Activated effector memory CD4-positive, alpha-beta T cell treated with Interleukin-2 at 50 U/mL for 16 hours (primary cell): ENCODE measurements at regions not wholly inside any gene's neighbourhood (a gene's known extent, or its start where the extent isn't known, plus 50 kb on each side); places are given as distances from the start of the nearest gene placed in this dataset.

ENCODE experiments used
- DNase-seq: peaks from one replicate; pipeline ENCODE4 v3.0.0-alpha.2; 2020

- no peak for DNase-seq
Observed at GRCh38 chr14:100381395-100382105, 58.4 kb downstream of the SLC25A47 start.

DNA sequence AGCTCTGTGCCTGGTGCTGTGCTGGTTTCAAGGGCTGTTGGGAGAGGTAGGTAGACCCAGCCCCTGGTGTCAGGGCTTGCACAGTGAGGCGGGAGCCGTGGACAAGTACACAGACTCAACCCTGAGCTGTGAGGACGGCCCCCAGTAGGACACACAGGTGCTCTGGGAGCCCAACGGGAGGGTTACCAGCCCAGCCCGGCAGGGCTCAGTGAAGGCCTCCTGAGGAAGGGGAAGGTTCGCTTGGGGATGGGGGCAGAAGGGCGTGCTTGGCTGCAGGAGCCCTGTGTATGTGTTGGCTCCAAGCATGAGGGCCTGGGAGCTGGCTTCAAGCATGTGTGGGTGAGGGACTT, 58.9 kb downstream of the SLC25A47 start:
- DNase-seq: no peak

- DNase-seq: peak; percentile 46
Observed at GRCh38 chr14:100383727-100384158, 60.6 kb downstream of the SLC25A47 start.

GRCh38 chr14:100384277-100384676, 61.1 kb downstream of the SLC25A47 start:
- DNase-seq: no peak

GRCh38 chr14:100384819-100385813, 62.0 kb downstream of the SLC25A47 start:
- DNase-seq: no peak

DNA sequence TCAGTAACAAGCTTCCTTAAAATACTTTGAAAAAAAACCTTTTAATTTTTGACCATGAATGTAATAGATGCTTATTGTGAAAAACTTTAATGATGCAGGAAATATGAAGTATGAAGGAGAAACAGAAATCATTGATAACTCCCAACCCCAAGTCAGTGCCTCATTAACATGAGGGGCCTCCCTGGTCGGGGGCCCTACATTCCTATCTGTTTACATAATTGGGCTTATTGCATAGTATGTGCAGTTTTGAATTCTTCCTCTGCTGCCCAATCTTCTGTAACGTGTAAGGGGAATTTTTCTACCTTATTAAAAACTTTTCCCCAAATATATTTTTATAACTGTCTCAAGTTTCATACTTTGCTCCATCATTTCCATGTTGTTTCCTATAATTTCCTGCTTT, 63.0 kb downstream of the SLC25A47 start:
- DNase-seq: no peak

GRCh38 chr14:100386846-100387245, 63.7 kb downstream of the SLC25A47 start:
- no peak for DNase-seq

GRCh38 chr14:100387450-100387849, 64.3 kb downstream of the SLC25A47 start:
- DNase-seq: no peak

- DNase-seq: no peak
Observed at GRCh38 chr14:100388103-100389054, 65.2 kb downstream of the SLC25A47 start.

GRCh38 chr14:100389497-100390104, 66.5 kb downstream of the SLC25A47 start:
- DNase-seq: no peak

DNA sequence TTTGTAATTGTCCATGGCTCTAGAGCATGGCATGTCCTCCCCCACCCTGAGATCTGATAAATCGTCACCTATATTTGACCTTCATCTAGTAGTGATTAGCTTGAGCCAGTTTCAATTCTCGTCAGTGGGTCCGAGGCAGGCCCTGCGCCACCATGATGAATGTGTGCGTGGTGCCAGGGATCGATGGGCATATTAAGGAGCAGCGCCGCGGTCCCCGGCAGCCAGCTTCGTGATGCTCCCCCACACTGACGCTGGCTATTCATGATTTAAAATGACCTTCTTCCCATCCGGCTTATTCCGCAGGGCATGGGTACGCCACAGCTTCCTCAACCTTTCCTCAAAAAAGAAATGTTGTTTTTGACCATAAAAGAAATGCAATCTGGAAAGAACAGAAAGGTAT, 68.0 kb downstream of the SLC25A47 start:
- no peak for DNase-seq

DNA sequence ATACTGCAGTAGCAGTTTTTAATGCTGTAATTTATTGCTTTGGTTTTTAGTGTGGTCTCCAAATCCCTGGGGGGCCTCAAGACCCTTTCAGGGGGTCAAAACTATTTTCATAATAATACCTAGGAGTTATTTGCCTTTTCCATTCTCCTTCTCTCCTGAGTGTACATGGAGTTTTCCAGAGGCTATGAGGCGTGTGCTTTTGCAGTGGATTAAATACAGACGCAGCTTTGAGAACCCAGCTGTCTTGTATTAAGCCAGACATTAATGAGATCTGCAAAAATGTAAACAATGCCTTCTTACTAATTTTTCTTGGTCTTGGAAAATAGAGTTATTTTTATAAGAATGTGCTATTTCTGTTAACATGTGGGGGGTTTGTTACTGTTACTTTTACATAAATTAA, 68.6 kb downstream of the SLC25A47 start:
- DNase-seq: no peak

DNA sequence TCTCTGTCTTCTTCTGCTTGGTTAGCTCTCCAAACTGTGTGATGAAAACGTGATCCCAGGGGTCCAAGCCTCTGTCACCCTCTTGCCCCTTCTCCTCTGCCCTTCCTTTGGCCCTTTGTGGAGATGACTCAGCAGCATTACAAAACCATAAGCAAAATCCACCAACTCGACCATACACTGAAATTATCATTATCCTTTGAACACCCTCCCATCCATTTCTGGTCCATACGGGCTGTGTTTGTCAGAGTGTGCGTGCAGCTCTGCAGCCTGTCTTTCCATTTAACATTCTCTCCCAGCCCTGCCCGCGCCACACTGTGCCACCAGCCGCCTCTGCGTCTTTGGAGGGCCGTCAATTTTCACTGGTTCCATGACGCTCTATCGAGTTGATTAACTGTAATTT, 69.2 kb downstream of the SLC25A47 start:
- DNase-seq: no peak

DNA sequence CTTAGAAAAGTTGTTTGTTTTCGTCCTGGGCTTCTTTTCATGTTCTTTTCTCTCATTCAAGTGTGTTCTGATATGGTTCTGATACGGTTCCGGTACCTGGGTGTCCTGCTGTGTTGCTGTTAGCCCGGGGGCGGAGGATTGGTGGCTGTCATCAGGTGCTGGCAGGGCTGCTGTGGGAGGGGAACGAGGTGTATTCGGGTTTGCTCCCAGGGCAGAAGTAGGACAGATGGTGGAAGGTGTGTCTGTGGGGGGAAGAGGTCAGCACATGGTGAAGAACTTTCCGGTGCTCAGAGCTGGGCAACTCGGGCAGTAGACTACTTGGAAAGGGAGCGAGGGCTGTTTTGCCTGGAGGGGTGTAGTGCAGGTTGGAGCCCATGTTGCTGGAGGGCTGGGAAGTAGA, 70.2 kb downstream of the SLC25A47 start:
- DNase-seq: no peak

DNA sequence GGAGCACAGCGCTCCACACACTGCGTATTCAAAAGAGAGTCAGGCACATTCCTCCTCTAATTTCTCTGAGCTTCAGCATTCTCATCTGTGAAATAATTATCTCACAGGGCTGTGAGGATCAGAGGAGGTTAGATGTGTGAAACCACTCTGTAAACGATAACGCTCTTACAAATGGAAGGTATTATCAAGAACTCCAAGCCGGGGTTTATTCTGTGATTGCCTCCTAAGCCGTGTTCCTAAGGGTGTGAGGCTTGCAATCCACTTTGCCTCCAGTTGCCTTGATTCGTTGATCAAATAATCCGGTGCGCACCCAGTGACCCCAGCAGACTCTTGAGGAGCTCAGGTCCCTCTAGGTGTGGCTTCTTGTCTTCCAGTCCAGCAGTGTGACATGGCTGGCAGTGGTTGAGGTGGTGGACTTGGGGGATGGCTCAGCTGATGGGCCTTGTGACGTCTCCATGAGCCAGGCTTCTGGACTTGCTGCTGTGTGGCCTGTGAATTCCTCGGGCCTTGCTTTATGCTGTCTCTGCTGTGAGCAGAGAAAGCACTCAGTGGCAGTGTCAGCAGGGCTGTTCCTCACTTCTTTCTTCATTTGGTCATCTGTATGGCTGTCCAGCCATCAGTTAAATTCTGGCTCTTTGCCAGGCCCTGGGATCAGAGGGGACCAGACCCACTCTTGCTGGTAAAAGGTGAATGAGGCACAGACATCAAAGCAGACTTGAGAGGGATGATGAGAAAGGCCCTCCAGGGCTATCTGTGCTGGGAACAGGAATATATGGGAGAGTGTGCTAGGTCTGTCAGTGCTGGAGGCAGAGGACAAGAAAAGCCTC, 71.0 kb downstream of the SLC25A47 start:
- no peak for DNase-seq

- DNase-seq: no peak
Observed at GRCh38 chr14:100394886-100395672, 71.9 kb downstream of the SLC25A47 start.

- DNase-seq: no peak
Observed at GRCh38 chr14:100396266-100396795, 73.2 kb downstream of the SLC25A47 start.

- DNase-seq: no peak
Observed at GRCh38 chr14:100397005-100397404, 73.9 kb downstream of the SLC25A47 start.

GRCh38 chr14:100398044-100398443, 74.9 kb downstream of the SLC25A47 start:
- DNase-seq: no peak
